ENCODE measurements at regions not wholly inside any gene's neighbourhood (a gene's known extent, or its start where the extent isn't known, plus 50 kb on each side); places are given as distances from the start of the nearest gene placed in this dataset.
"Not testable (repeated sequence)": the region's sequence is repeated elsewhere in the genome, so short reads cannot be mapped to it uniquely, and the experiment has no call there.

GRCh38 chr7:113030489-113030888 is 56.1 kb downstream of the GPR85 start:
- no peak overlapping the region for H3K4me3 ChIP-seq (ENCODE audit: low read length in 2 of 2)
- H3K27me3 ChIP-seq (ENCODE audit: control insufficient read depth in 2 of 2, insufficient read depth in 2 of 2, low read length in 2 of 2) = no peaks in the 10 kb centered on the region
- H3K9ac ChIP-seq (ENCODE audit: low read depth in 1 of 2, low read length in 2 of 2) = no peak overlapping the region
- no peak overlapping the region for H3K27ac ChIP-seq (ENCODE audit: low read depth in 2 of 2, low read length in 2 of 2)
- H3K36me3 ChIP-seq (ENCODE audit: control insufficient read depth in 2 of 2, insufficient read depth in 2 of 2, low read length in 2 of 2) = no peaks in the 10 kb centered on the region
- H3K9me3 ChIP-seq (ENCODE audit: control insufficient read depth in 2 of 2, low read length in 2 of 2) = no peaks in the 10 kb centered on the region
- no peaks in the 10 kb centered on the region for H3K4me1 ChIP-seq (ENCODE audit: control insufficient read depth in 2 of 2, insufficient read depth in 2 of 2, low read length in 2 of 2)

DNA sequence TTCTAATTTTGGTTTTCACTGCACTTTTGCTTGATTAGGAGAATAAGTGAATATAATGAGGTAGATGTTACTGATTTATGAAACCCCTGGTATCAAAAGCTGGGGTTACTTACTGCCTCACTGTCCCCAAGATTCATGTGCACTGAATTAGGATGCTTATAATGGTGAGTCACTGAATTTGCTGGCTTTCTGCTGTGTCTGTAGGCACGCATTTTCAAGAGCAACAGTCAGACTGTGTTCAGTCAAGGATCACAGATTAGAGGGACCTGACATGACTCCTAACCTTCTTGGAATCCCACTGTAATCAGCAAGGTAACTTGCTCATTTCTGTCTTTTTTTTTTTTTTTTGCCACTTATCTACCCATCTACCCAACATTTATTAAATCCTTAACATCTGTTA is 59.7 kb downstream of the GPR85 start:
- Histone ChIP-seq H3K27ac (ENCODE audit: low read depth in 2 of 2, low read length in 2 of 2) (no peak overlapping the region), H3K4me1 (ENCODE audit: control insufficient read depth in 2 of 2, insufficient read depth in 2 of 2, low read length in 2 of 2) (no peaks in the 10 kb centered on the region), H3K4me3 (ENCODE audit: low read length in 2 of 2) (no peak overlapping the region), H3K9ac (ENCODE audit: low read depth in 1 of 2, low read length in 2 of 2) (no peak overlapping the region), H3K27me3 (ENCODE audit: control insufficient read depth in 2 of 2, insufficient read depth in 2 of 2, low read length in 2 of 2) (no peaks in the 10 kb centered on the region), H3K36me3 (ENCODE audit: control insufficient read depth in 2 of 2, insufficient read depth in 2 of 2, low read length in 2 of 2) (no peaks in the 10 kb centered on the region), H3K9me3 (ENCODE audit: control insufficient read depth in 2 of 2, low read length in 2 of 2) (no peaks in the 10 kb centered on the region)

- H3K9ac ChIP-seq (ENCODE audit: low read depth in 1 of 2, low read length in 2 of 2); H3K36me3 ChIP-seq (ENCODE audit: control insufficient read depth in 2 of 2, insufficient read depth in 2 of 2, low read length in 2 of 2); H3K27me3 ChIP-seq (ENCODE audit: control insufficient read depth in 2 of 2, insufficient read depth in 2 of 2, low read length in 2 of 2); H3K27ac ChIP-seq (ENCODE audit: low read depth in 2 of 2, low read length in 2 of 2); H3K9me3 ChIP-seq (ENCODE audit: control insufficient read depth in 2 of 2, low read length in 2 of 2); H3K4me3 ChIP-seq (ENCODE audit: low read length in 2 of 2); H3K4me1 ChIP-seq (ENCODE audit: control insufficient read depth in 2 of 2, insufficient read depth in 2 of 2, low read length in 2 of 2): not testable (repeated sequence)
Measured at GRCh38 chr7:113017144-113017857, 69.3 kb downstream of the GPR85 start.

GRCh38 chr7:113015034-113015645 is 71.5 kb downstream of the GPR85 start:
- H3K27me3 ChIP-seq (ENCODE audit: control insufficient read depth in 2 of 2, insufficient read depth in 2 of 2, low read length in 2 of 2) = no peaks in the 10 kb centered on the region

GRCh38 chr7:113013761-113014449 is 72.7 kb downstream of the GPR85 start:
- no peak overlapping the region for H3K27ac ChIP-seq (ENCODE audit: low read depth in 2 of 2, low read length in 2 of 2)
- no peaks in the 10 kb centered on the region for H3K4me1 ChIP-seq (ENCODE audit: control insufficient read depth in 2 of 2, insufficient read depth in 2 of 2, low read length in 2 of 2)
- H3K9me3 ChIP-seq (ENCODE audit: control insufficient read depth in 2 of 2, low read length in 2 of 2) = no peaks in the 10 kb centered on the region
- H3K27me3 ChIP-seq (ENCODE audit: control insufficient read depth in 2 of 2, insufficient read depth in 2 of 2, low read length in 2 of 2) = no peaks in the 10 kb centered on the region
- no peak overlapping the region for H3K9ac ChIP-seq (ENCODE audit: low read depth in 1 of 2, low read length in 2 of 2)
- H3K36me3 ChIP-seq (ENCODE audit: control insufficient read depth in 2 of 2, insufficient read depth in 2 of 2, low read length in 2 of 2) = no peaks in the 10 kb centered on the region
- H3K4me3 ChIP-seq (ENCODE audit: low read length in 2 of 2) = no peak overlapping the region

More at GRCh38 chr7:113015034-113015645, 71.5 kb downstream of the GPR85 start:
- Histone ChIP-seq H3K27ac (ENCODE audit: low read depth in 2 of 2, low read length in 2 of 2) (no peak overlapping the region), H3K9ac (ENCODE audit: low read depth in 1 of 2, low read length in 2 of 2) (no peak overlapping the region), H3K4me1 (ENCODE audit: control insufficient read depth in 2 of 2, insufficient read depth in 2 of 2, low read length in 2 of 2) (no peaks in the 10 kb centered on the region), H3K9me3 (ENCODE audit: control insufficient read depth in 2 of 2, low read length in 2 of 2) (no peaks in the 10 kb centered on the region), H3K36me3 (ENCODE audit: control insufficient read depth in 2 of 2, insufficient read depth in 2 of 2, low read length in 2 of 2) (no peaks in the 10 kb centered on the region), H3K4me3 (ENCODE audit: low read length in 2 of 2) (no peak overlapping the region)

- not testable (repeated sequence) for H3K27ac ChIP-seq (ENCODE audit: low read depth in 2 of 2, low read length in 2 of 2); H3K9ac ChIP-seq (ENCODE audit: low read depth in 1 of 2, low read length in 2 of 2); H3K27me3 ChIP-seq (ENCODE audit: control insufficient read depth in 2 of 2, insufficient read depth in 2 of 2, low read length in 2 of 2); H3K4me3 ChIP-seq (ENCODE audit: low read length in 2 of 2); H3K36me3 ChIP-seq (ENCODE audit: control insufficient read depth in 2 of 2, insufficient read depth in 2 of 2, low read length in 2 of 2); H3K4me1 ChIP-seq (ENCODE audit: control insufficient read depth in 2 of 2, insufficient read depth in 2 of 2, low read length in 2 of 2); H3K9me3 ChIP-seq (ENCODE audit: control insufficient read depth in 2 of 2, low read length in 2 of 2)
Measured at GRCh38 chr7:113012862-113013261, 73.8 kb downstream of the GPR85 start.

DNA sequence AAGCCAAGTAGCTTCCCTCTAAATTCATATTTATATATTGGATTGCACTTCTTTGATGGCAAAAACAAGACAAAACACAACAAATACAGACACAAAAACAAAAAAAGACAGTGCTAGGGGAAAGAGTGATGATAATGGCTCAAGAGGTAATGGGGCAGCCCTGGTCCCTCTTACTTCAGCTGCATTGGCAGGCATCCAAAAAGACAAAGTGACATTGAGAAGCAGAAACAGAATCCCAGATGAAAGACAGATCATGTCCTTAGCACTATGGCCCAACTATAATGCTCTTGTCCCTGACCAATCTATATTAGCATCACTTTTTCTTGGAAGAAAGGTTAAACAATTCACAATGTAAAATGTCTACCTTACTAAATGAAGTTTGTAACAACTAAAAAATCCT is 76.2 kb downstream of the GPR85 start:
- Histone ChIP-seq H3K27ac (ENCODE audit: low read depth in 2 of 2, low read length in 2 of 2) (no peak overlapping the region), H3K36me3 (ENCODE audit: control insufficient read depth in 2 of 2, insufficient read depth in 2 of 2, low read length in 2 of 2) (no peaks in the 10 kb centered on the region), H3K9ac (ENCODE audit: low read depth in 1 of 2, low read length in 2 of 2) (no peak overlapping the region), H3K9me3 (ENCODE audit: control insufficient read depth in 2 of 2, low read length in 2 of 2) (no peaks in the 10 kb centered on the region), H3K4me1 (ENCODE audit: control insufficient read depth in 2 of 2, insufficient read depth in 2 of 2, low read length in 2 of 2) (no peaks in the 10 kb centered on the region), H3K27me3 (ENCODE audit: control insufficient read depth in 2 of 2, insufficient read depth in 2 of 2, low read length in 2 of 2) (no peaks in the 10 kb centered on the region), H3K4me3 (ENCODE audit: low read length in 2 of 2) (no peak overlapping the region)

GRCh38 chr7:113008755-113009154 is 77.9 kb downstream of the GPR85 start:
- no peak overlapping the region for H3K27ac ChIP-seq (ENCODE audit: low read depth in 2 of 2, low read length in 2 of 2)
- no peaks in the 10 kb centered on the region for H3K9me3 ChIP-seq (ENCODE audit: control insufficient read depth in 2 of 2, low read length in 2 of 2)
- H3K27me3 ChIP-seq (ENCODE audit: control insufficient read depth in 2 of 2, insufficient read depth in 2 of 2, low read length in 2 of 2) = no peaks in the 10 kb centered on the region
- H3K4me3 ChIP-seq (ENCODE audit: low read length in 2 of 2) = no peak overlapping the region
- H3K4me1 ChIP-seq (ENCODE audit: control insufficient read depth in 2 of 2, insufficient read depth in 2 of 2, low read length in 2 of 2) = no peaks in the 10 kb centered on the region
- no peak overlapping the region for H3K9ac ChIP-seq (ENCODE audit: low read depth in 1 of 2, low read length in 2 of 2)
- no peaks in the 10 kb centered on the region for H3K36me3 ChIP-seq (ENCODE audit: control insufficient read depth in 2 of 2, insufficient read depth in 2 of 2, low read length in 2 of 2)

DNA sequence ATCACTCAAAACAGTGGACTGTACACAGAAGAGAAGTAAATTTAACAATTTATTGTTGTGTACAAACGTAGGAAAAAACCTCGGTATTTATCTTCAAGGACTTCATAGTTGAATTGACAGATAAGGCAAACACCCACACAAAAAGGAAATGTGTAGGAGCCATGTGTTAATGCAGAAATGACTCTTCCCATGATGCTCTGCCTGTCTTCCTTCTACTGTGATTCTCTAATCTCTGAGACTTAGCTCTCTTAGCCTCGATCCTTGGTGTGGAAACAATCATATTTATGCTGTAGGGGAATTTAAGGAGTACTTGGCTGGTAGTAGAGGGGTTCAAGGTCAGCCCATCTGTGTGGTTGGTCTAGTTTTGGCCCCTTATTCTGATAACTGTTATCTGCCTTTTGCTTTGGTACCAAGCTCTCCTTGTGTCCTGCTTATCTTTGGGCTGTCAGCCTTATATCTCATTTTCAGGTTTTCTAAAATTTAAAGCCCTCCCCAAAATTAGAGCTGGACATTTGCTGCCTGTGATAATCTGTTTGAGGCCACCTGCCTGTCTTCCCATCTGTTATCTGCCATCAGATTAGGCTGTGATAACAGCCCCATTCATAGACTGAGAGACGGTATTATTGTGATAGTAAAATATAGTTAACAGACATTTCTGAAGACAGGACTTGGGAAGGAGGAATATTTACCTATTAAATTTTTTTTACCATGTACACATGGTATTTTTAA is 81.7 kb downstream of the GPR85 start:
- H3K9ac ChIP-seq (ENCODE audit: low read depth in 1 of 2, low read length in 2 of 2) = no peak overlapping the region
- no peaks in the 10 kb centered on the region for H3K4me1 ChIP-seq (ENCODE audit: control insufficient read depth in 2 of 2, insufficient read depth in 2 of 2, low read length in 2 of 2)
- no peaks in the 10 kb centered on the region for H3K36me3 ChIP-seq (ENCODE audit: control insufficient read depth in 2 of 2, insufficient read depth in 2 of 2, low read length in 2 of 2)
- H3K27me3 ChIP-seq (ENCODE audit: control insufficient read depth in 2 of 2, insufficient read depth in 2 of 2, low read length in 2 of 2) = no peaks in the 10 kb centered on the region
- H3K9me3 ChIP-seq (ENCODE audit: control insufficient read depth in 2 of 2, low read length in 2 of 2) = no peaks in the 10 kb centered on the region
- H3K27ac ChIP-seq (ENCODE audit: low read depth in 2 of 2, low read length in 2 of 2) = no peak overlapping the region
- no peak overlapping the region for H3K4me3 ChIP-seq (ENCODE audit: low read length in 2 of 2)
